ENCODE measurements at regions not wholly inside any gene's neighbourhood (a gene's known extent, or its start where the extent isn't known, plus 50 kb on each side); places are given as distances from the start of the nearest gene placed in this dataset.

DNA sequence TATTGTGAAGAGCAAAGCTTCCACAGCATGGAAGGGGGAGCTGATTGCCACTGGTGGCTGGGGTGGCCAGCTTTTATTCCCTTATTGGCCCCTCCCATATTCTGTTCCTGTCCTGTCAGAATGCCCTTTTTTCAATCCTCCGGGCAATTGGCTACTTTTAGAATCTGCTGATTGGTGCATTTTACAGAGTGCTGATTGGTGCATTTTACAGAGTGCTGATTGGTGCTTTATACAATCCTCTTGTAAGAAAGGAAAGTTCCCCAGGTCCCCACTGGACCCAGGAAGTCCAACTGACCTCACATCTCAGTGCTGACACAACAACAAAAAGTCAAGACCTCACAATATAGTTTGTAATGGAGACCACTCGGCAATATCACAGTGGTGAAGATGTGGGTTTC lies 195.0 kb downstream of the SPATA31A6 start:
- TF ChIP-seq SRF (IDR thresholded peaks at IDR 0.05; ENCODE audit: low read depth) (no peak), CTCF (IDR thresholded peaks at IDR 0.05 in 2 of 3, conservative IDR thresholded peaks at IDR 0.05 in 1 of 3; ENCODE audit: borderline replicate concordance in 1 of 3, insufficient read depth in 1 of 3, low read depth in 2 of 3, low read length in 2 of 3) (no peak), POLR2A (IDR thresholded peaks at IDR 0.05; ENCODE audit: borderline replicate concordance, extremely low read depth, insufficient read depth, insufficient read length) (no peak), POLR2AphosphoS5 (IDR thresholded peaks at IDR 0.05; ENCODE audit: low read depth, low read length) (no peak), CEBPB (IDR thresholded peaks at IDR 0.05; ENCODE audit: low read depth) (no peak), REST (IDR thresholded peaks at IDR 0.05; ENCODE audit: low read depth) (no peak), EZH2 (IDR thresholded peaks at IDR 0.05) (no peak), JUND (IDR thresholded peaks at IDR 0.05) (no peak), ZBTB33 (IDR thresholded peaks at IDR 0.05; ENCODE audit: extremely low read depth, insufficient replicate concordance, low read length) (no peak), YY1 (IDR thresholded peaks at IDR 0.05; ENCODE audit: extremely low read depth, insufficient replicate concordance, low read depth, low read length) (no peak), ELF1 (IDR thresholded peaks at IDR 0.05; ENCODE audit: borderline replicate concordance, low read depth) (no peak), ZNF274 (IDR thresholded peaks at IDR 0.05; ENCODE audit: low read depth, low read length) (no peak)

Measured in HCT116 (cell line).